GM20000 (cell line): ENCODE measurements at regions not wholly inside any gene's neighbourhood (a gene's known extent, or its start where the extent isn't known, plus 50 kb on each side); places are given as distances from the start of the nearest gene placed in this dataset.

ENCODE experiments used
- DNase-seq: peaks from one replicate; pipeline ENCODE4 v3.0.0; 2012; ENCODE audit warnings: low spot score
- CTCF ChIP-seq: IDR thresholded peaks from 2 replicates; pipeline ENCODE4 v1.5.1; 2012; ENCODE audit warnings: mild to moderate bottlenecking, control low read depth; ENCODE audit errors: extremely low read depth, missing control alignments

GRCh38 chr6:148186916-148187315, 155.7 kb upstream of the SASH1 start:
- TF ChIP-seq CTCF = no peak
- no peak for DNase-seq

GRCh38 chr6:148192310-148192709, 150.3 kb upstream of the SASH1 start:
- no peak for DNase-seq
- TF ChIP-seq CTCF = no peak

- no peak for TF ChIP-seq CTCF
- no peak for DNase-seq
Observed at GRCh38 chr6:148193063-148193680, 149.5 kb upstream of the SASH1 start.

- TF ChIP-seq CTCF = no peak
- no peak for DNase-seq
Observed at GRCh38 chr6:148195511-148195910, 147.1 kb upstream of the SASH1 start.

GRCh38 chr6:148199584-148199983, 143.1 kb upstream of the SASH1 start:
- no peak for TF ChIP-seq CTCF
- no peak for DNase-seq

- no peak for DNase-seq
- TF ChIP-seq CTCF = no peak
Observed at GRCh38 chr6:148200293-148200692, 142.3 kb upstream of the SASH1 start.

- no peak for TF ChIP-seq CTCF
- DNase-seq = no peak
Observed at GRCh38 chr6:148200781-148201180, 141.9 kb upstream of the SASH1 start.
